Testis (tissue), 2 donors: ENCODE measurements at regions not wholly inside any gene's neighbourhood (a gene's known extent, or its start where the extent isn't known, plus 50 kb on each side); places are given as distances from the start of the nearest gene placed in this dataset.
"Not testable (repeated sequence)": the region's sequence is repeated elsewhere in the genome, so short reads cannot be mapped to it uniquely, and the experiment has no call there.

Experiments used
- POLR2A ChIP-seq: fragments of 450-650 bp; IDR thresholded peaks from one replicate; pipeline ENCODE4 v1.6.1; 2017; ENCODE audit warnings: antibody characterized with exemption, mild to moderate bottlenecking, moderate library complexity
- TF ChIP-seq, protein P1 (sequence below), 3 experiments: fragments of 450-650 bp in 2 of 3; fragments of 200-600 bp in 1 of 3; sonication (generic) in 1 of 3; IDR thresholded peaks; one replicate each; pipeline ENCODE4 v1.5.1; 2016 to 2019; ENCODE audit warnings: antibody characterized with exemption in 3 of 3, mild to moderate bottlenecking in 2 of 3, moderate library complexity in 1 of 3

DNA sequence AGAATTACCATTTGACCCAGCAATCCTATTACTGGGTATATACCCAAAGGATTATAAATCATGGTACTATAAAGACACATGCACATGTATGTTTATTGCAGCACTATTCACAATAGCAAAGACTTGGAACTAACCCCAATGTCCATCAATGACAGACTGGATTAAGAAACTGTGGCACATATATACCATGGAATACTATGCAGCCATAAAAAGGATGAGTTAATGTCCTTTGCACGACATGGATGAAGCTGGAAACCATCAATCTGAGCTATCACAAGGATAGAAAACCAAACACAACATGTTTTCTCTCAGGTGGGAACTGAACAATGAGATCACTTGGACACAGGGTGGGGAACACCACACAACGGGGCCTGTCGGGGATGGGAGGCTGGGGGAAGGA is 123.4 kb upstream of the RIOK3 start:
- TF ChIP-seq, protein P1, sequence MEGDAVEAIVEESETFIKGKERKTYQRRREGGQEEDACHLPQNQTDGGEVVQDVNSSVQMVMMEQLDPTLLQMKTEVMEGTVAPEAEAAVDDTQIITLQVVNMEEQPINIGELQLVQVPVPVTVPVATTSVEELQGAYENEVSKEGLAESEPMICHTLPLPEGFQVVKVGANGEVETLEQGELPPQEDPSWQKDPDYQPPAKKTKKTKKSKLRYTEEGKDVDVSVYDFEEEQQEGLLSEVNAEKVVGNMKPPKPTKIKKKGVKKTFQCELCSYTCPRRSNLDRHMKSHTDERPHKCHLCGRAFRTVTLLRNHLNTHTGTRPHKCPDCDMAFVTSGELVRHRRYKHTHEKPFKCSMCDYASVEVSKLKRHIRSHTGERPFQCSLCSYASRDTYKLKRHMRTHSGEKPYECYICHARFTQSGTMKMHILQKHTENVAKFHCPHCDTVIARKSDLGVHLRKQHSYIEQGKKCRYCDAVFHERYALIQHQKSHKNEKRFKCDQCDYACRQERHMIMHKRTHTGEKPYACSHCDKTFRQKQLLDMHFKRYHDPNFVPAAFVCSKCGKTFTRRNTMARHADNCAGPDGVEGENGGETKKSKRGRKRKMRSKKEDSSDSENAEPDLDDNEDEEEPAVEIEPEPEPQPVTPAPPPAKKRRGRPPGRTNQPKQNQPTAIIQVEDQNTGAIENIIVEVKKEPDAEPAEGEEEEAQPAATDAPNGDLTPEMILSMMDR (IDR thresholded peaks at IDR 0.05): not testable (repeated sequence)
- not testable (repeated sequence) for TF ChIP-seq POLR2A
